HFFc6 (cell line): ENCODE measurements at regions not wholly inside any gene's neighbourhood (a gene's known extent, or its start where the extent isn't known, plus 50 kb on each side); places are given as distances from the start of the nearest gene placed in this dataset.

Experiments
- DNase-seq: peaks from one replicate; pipeline ENCODE4 v3.0.0-alpha.2; 2018
- H3K27ac Mint-ChIP-seq: 2 replicates; pipeline ENCODE4 v1.8.0; 2020; ENCODE audit warnings: mild to moderate bottlenecking, mixed read lengths
- H3K27me3 Mint-ChIP-seq: 2 replicates; pipeline ENCODE4 v1.8.0; 2021; ENCODE audit warnings: mild to moderate bottlenecking, moderate library complexity, mixed read lengths; ENCODE audit not compliant: insufficient read depth
- H3K36me3 Mint-ChIP-seq: 2 replicates; pipeline ENCODE4 v1.8.0; 2021; ENCODE audit warnings: low read depth, mixed read lengths
- H3K4me1 Mint-ChIP-seq: 2 replicates; pipeline ENCODE4 v1.8.0; 2020; ENCODE audit warnings: low read depth, mixed read lengths
- H3K4me3 Mint-ChIP-seq: 2 replicates; pipeline ENCODE4 v1.8.0; 2020; ENCODE audit warnings: mild to moderate bottlenecking, moderate library complexity, mixed read lengths
- H3K9me3 Mint-ChIP-seq: 2 replicates; pipeline ENCODE4 v1.8.0; 2020; ENCODE audit warnings: mild to moderate bottlenecking, mixed read lengths
- CTCF ChIP-seq: fragments of 200-600 bp; sonication (generic); IDR thresholded peaks from 2 replicates; pipeline ENCODE4 v1.5.0; 2021; ENCODE audit warnings: antibody characterized with exemption, mild to moderate bottlenecking

GRCh38 chr5:153900703-153901395, 137.9 kb downstream of the FAM114A2 start:
- no peaks in the 10 kb centered on the region for H3K27me3 Mint-ChIP-seq
- H3K4me1 Mint-ChIP-seq, result peaks cover 71% of the 10 kb centered on the region
- H3K4me3 Mint-ChIP-seq, result peak overlapping the region; percentile 43
- TF ChIP-seq CTCF, result no peak
- DNase-seq, result peak; percentile 89
- no peaks in the 10 kb centered on the region for H3K36me3 Mint-ChIP-seq
- H3K9me3 Mint-ChIP-seq, result no peaks in the 10 kb centered on the region
- peak overlapping the region; percentile 65 for H3K27ac Mint-ChIP-seq

- Mint-ChIP-seq H3K27me3 (no peaks in the 10 kb centered on the region), H3K4me1 (peaks cover 79% of the 10 kb centered on the region)
Measured at GRCh38 chr5:153899746-153900145, 139.0 kb downstream of the FAM114A2 start.

GRCh38 chr5:153896701-153897100, 142.0 kb downstream of the FAM114A2 start:
- no peaks in the 10 kb centered on the region for H3K27me3 Mint-ChIP-seq
- peak overlapping the region; percentile 34 for H3K27ac Mint-ChIP-seq
- peak overlapping the region; percentile 45 for H3K4me3 Mint-ChIP-seq
- TF ChIP-seq CTCF, result no peak
- no peaks in the 10 kb centered on the region for H3K36me3 Mint-ChIP-seq
- peak; percentile 57 for DNase-seq
- no peaks in the 10 kb centered on the region for H3K9me3 Mint-ChIP-seq
- peaks cover 51% of the 10 kb centered on the region for H3K4me1 Mint-ChIP-seq

More at GRCh38 chr5:153899746-153900145, 139.0 kb downstream of the FAM114A2 start:
- TF ChIP-seq CTCF, result no peak
- Mint-ChIP-seq H3K36me3 (no peaks in the 10 kb centered on the region), H3K27ac (no peak overlapping the region), H3K4me3 (no peak overlapping the region), H3K9me3 (no peaks in the 10 kb centered on the region)
- DNase-seq, result no peak

GRCh38 chr5:153896117-153896516, 142.6 kb downstream of the FAM114A2 start:
- peaks cover 45% of the 10 kb centered on the region for H3K4me1 Mint-ChIP-seq
- DNase-seq, result peak; percentile 41
- H3K27me3 Mint-ChIP-seq, result no peaks in the 10 kb centered on the region
- no peak overlapping the region for H3K4me3 Mint-ChIP-seq
- no peaks in the 10 kb centered on the region for H3K9me3 Mint-ChIP-seq
- no peak for TF ChIP-seq CTCF
- no peaks in the 10 kb centered on the region for H3K36me3 Mint-ChIP-seq
- H3K27ac Mint-ChIP-seq, result no peak overlapping the region

- Mint-ChIP-seq H3K4me3 (no peak overlapping the region), H3K4me1 (peaks cover 37% of the 10 kb centered on the region), H3K27me3 (no peaks in the 10 kb centered on the region), H3K9me3 (no peaks in the 10 kb centered on the region), H3K36me3 (no peaks in the 10 kb centered on the region), H3K27ac (no peak overlapping the region)
- no peak for DNase-seq
- no peak for TF ChIP-seq CTCF
Measured at GRCh38 chr5:153895266-153895665, 143.4 kb downstream of the FAM114A2 start.
